ENCODE measurements at regions not wholly inside any gene's neighbourhood (a gene's known extent, or its start where the extent isn't known, plus 50 kb on each side); places are given as distances from the start of the nearest gene placed in this dataset.

DNA sequence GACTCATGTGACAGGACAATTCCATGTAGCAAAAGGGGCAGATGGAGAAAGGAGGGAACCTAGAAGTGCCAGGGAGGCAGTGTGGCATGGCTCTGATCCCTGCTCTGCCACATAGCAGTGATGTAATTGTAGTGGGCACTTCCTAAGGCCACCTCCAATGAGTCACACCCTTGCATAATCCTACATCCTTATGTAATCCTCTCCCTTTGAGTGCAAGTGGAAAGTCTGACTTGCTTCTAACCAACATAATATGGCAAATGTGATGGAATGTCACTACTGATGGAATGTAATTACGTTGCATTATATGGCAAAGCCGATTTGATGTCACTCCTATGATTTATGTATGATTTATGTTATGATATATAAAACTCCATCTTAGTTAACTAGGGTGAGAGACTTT, 72.9 kb upstream of the ATP2C1 start:
- TF ChIP-seq POLR2A (IDR thresholded peaks at IDR 0.05; ENCODE audit: low read depth, low read length) = no peak
- no peak for TF ChIP-seq SREBF1 (IDR thresholded peaks at IDR 0.05; ENCODE audit: low read length)
- TF ChIP-seq, protein P1, sequence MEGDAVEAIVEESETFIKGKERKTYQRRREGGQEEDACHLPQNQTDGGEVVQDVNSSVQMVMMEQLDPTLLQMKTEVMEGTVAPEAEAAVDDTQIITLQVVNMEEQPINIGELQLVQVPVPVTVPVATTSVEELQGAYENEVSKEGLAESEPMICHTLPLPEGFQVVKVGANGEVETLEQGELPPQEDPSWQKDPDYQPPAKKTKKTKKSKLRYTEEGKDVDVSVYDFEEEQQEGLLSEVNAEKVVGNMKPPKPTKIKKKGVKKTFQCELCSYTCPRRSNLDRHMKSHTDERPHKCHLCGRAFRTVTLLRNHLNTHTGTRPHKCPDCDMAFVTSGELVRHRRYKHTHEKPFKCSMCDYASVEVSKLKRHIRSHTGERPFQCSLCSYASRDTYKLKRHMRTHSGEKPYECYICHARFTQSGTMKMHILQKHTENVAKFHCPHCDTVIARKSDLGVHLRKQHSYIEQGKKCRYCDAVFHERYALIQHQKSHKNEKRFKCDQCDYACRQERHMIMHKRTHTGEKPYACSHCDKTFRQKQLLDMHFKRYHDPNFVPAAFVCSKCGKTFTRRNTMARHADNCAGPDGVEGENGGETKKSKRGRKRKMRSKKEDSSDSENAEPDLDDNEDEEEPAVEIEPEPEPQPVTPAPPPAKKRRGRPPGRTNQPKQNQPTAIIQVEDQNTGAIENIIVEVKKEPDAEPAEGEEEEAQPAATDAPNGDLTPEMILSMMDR (IDR thresholded peaks at IDR 0.05 in 2 of 3, conservative IDR thresholded peaks at IDR 0.05 in 1 of 3; ENCODE audit: control insufficient read depth in 2 of 3, extremely low read depth in 1 of 3, insufficient read depth in 1 of 3, low read depth in 3 of 3, low read length in 3 of 3) = no peak
- no peak for TF ChIP-seq CEBPZ (IDR thresholded peaks at IDR 0.05; ENCODE audit: low read depth, low read length)
- no peak for TF ChIP-seq ETV6 (conservative IDR thresholded peaks at IDR 0.05 in 1 of 2, IDR thresholded peaks at IDR 0.05 in 1 of 2; ENCODE audit: borderline replicate concordance in 1 of 2, low read depth in 1 of 2)
- TF ChIP-seq IKZF1 (conservative IDR thresholded peaks at IDR 0.05) = no peak
- TF ChIP-seq JUNB (IDR thresholded peaks at IDR 0.05) = no peak
- TF ChIP-seq CEBPB (IDR thresholded peaks at IDR 0.05; ENCODE audit: borderline replicate concordance in 1 of 2, low read depth in 2 of 2, low read length in 2 of 2) = no peak
- TF ChIP-seq, protein P2, sequence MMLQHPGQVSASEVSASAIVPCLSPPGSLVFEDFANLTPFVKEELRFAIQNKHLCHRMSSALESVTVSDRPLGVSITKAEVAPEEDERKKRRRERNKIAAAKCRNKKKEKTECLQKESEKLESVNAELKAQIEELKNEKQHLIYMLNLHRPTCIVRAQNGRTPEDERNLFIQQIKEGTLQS (IDR thresholded peaks at IDR 0.05; ENCODE audit: borderline replicate concordance, extremely low read depth, low read depth, low read length) = no peak
- no peak for TF ChIP-seq EZH2 (IDR thresholded peaks at IDR 0.05; ENCODE audit: borderline replicate concordance, control insufficient read depth, low read depth, low read length)

Data from GM12878 (cell line).